DND-41 (cell line): ENCODE measurements at regions not wholly inside any gene's neighbourhood (a gene's known extent, or its start where the extent isn't known, plus 50 kb on each side); places are given as distances from the start of the nearest gene placed in this dataset.

Experiments used
- ATAC-seq: fragments of 200-7000 bp; cut with Tn5 transposase; 3 replicates; pipeline ENCODE4 v1.9.1; 2021; ENCODE audit warnings: low read depth; ENCODE audit not compliant: insufficient read depth
- DNase-seq: peaks from one replicate; pipeline ENCODE4 v3.0.0-alpha.2; 2020
- H2AFZ ChIP-seq: 2 replicates; pipeline ENCODE4 v1.6.0; 2012; ENCODE audit warnings: low read depth, low read length
- H3K27ac ChIP-seq: 2 replicates; pipeline ENCODE4 v1.5.1; 2012; ENCODE audit warnings: low read length, inconsistent platforms
- H3K27me3 ChIP-seq: fragments of 200-600 bp; sonication (generic); 2 replicates; pipeline ENCODE4 v1.6.0; 2012; ENCODE audit warnings: low read length, mild to moderate bottlenecking, inconsistent platforms; ENCODE audit not compliant: insufficient read depth, poor library complexity
- H3K36me3 ChIP-seq: 2 replicates; pipeline ENCODE4 v1.5.1; 2012; ENCODE audit warnings: low read length, inconsistent platforms; ENCODE audit not compliant: insufficient read depth
- H3K4me1 ChIP-seq: 2 replicates; pipeline ENCODE4 v1.5.1; 2012; ENCODE audit warnings: mild to moderate bottlenecking, low read length; ENCODE audit not compliant: insufficient read depth
- H3K4me2 ChIP-seq: 2 replicates; pipeline ENCODE4 v1.6.0; 2012; ENCODE audit warnings: mild to moderate bottlenecking, moderate library complexity, low read length, inconsistent platforms; ENCODE audit not compliant: insufficient read depth
- H3K4me3 ChIP-seq, 2 experiments: fragments of 200-600 bp in 1 of 2; shearing (Covaris generic) in 1 of 2; 2 replicates each; pipeline ENCODE4 v1.5.1; 2012 to 2016; ENCODE audit warnings: inconsistent platforms in 2 of 2, low read length in 2 of 2, mild to moderate bottlenecking in 2 of 2, low read depth in 1 of 2, moderate library complexity in 1 of 2
- H3K79me2 ChIP-seq: 2 replicates; pipeline ENCODE4 v1.6.0; 2012; ENCODE audit warnings: low read length, inconsistent platforms; ENCODE audit not compliant: insufficient read depth
- H3K9ac ChIP-seq: 2 replicates; pipeline ENCODE4 v1.6.0; 2012; ENCODE audit warnings: low read depth, mild to moderate bottlenecking, inconsistent platforms, low read length, moderate library complexity
- H3K9me3 ChIP-seq: 2 replicates; pipeline ENCODE4 v1.5.1; 2012; ENCODE audit warnings: low read length, moderate library complexity, mild to moderate bottlenecking, inconsistent platforms; ENCODE audit not compliant: insufficient read depth, severe bottlenecking
- H4K20me1 ChIP-seq: 2 replicates; pipeline ENCODE4 v1.6.0; 2012; ENCODE audit warnings: low read length; ENCODE audit not compliant: insufficient read depth
- EZH2 ChIP-seq: IDR thresholded peaks from 3 replicates; pipeline ENCODE4 v1.6.1; 2012; ENCODE audit warnings: borderline replicate concordance, low read depth, mild to moderate bottlenecking, moderate library complexity, low read length, inconsistent platforms; ENCODE audit not compliant: severe bottlenecking
- TF ChIP-seq, protein P1 (sequence below): IDR thresholded peaks from 2 replicates; pipeline ENCODE4 v1.5.1; 2012; ENCODE audit warnings: borderline replicate concordance, low read length, moderate library complexity, mild to moderate bottlenecking; ENCODE audit not compliant: poor library complexity, severe bottlenecking; ENCODE audit errors: extremely low read depth

DNA sequence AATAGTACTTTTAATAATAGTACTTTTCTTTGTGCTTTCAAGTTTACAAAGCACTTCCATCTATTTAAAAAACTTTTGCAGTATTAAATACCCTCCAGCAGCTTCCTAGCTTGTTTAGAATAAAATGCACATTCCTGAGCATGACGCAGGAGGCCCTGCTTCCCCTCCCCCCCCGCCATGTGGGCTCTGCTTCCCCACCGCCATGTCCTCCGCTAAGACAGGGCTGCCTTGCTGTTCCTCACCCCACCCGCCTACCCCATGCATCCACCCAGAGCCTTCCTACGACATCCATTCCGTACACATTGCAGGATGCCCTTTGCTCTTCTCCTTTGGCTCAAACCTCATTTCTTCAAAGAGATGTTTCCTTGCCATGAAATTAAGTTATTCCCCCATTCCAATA lies 205.9 kb upstream of the MSX2 start:
- no peaks in the 10 kb centered on the region for H3K79me2 ChIP-seq
- no peaks in the 10 kb centered on the region for H3K9me3 ChIP-seq
- no peaks in the 10 kb centered on the region for H3K27me3 ChIP-seq
- DNase-seq (no peak), ATAC-seq (no peak)
- H3K4me1 ChIP-seq: no peaks in the 10 kb centered on the region
- no peaks in the 10 kb centered on the region for H3K36me3 ChIP-seq
- no peak overlapping the region for H3K9ac ChIP-seq
- H3K27ac ChIP-seq: no peak overlapping the region
- H4K20me1 ChIP-seq: no peaks in the 10 kb centered on the region
- H3K4me3 ChIP-seq: no peak overlapping the region
- H3K4me2 ChIP-seq: no peak overlapping the region
- no peak overlapping the region for H2AFZ ChIP-seq
- TF ChIP-seq, protein P1, sequence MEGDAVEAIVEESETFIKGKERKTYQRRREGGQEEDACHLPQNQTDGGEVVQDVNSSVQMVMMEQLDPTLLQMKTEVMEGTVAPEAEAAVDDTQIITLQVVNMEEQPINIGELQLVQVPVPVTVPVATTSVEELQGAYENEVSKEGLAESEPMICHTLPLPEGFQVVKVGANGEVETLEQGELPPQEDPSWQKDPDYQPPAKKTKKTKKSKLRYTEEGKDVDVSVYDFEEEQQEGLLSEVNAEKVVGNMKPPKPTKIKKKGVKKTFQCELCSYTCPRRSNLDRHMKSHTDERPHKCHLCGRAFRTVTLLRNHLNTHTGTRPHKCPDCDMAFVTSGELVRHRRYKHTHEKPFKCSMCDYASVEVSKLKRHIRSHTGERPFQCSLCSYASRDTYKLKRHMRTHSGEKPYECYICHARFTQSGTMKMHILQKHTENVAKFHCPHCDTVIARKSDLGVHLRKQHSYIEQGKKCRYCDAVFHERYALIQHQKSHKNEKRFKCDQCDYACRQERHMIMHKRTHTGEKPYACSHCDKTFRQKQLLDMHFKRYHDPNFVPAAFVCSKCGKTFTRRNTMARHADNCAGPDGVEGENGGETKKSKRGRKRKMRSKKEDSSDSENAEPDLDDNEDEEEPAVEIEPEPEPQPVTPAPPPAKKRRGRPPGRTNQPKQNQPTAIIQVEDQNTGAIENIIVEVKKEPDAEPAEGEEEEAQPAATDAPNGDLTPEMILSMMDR: no peak
- TF ChIP-seq EZH2: no peak

DNA sequence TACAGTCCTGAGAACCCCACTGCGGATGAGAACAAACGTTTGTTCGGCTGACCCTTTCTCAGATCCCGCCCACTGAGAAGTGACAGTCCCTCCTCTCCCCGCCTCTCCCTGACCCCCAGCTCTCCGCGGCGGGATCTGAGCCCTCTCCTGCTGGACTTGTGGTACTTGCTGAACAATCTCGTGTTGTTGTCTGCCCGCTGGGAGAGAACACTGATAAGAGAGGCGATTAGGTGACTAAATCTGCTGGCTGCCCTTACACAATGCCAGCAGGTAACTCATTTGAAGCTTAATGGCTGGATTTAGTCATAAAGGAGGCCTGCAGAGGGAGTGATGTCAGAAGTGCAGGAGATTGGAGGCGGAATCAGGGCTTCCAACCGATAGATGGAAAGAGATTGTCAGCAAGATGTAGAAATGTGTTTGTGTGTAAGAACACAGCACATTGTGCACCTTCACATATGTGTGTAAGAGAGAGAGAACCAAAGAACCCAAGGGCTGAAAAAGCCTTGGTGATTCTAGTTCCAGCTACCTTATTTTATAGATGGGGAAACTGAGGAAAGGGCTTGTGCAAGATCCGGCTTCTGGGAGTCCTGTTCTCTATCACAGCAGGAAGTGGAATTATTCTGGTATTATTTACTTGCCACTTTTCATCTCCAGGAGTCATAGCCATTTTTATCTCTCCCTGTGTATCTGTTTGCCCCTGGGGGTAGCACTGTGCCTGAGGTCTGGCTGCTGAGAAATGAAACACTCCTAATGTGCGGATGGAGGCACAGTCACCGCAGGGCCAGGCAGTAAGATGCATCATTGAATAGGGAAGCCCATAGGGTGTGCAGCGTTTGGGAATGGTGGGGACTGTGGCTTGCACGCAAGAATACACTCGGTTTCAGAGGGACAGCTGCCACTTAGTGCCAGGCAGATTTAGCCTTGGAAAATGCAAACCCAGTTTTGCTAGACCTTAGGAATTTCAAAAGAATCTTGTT lies 203.7 kb upstream of the MSX2 start:
- ATAC-seq (no peak), DNase-seq (no peak)
- Histone ChIP-seq H4K20me1 (no peaks in the 10 kb centered on the region), H3K9ac (no peak overlapping the region), H3K27me3 (no peaks in the 10 kb centered on the region), H3K4me3 (no peak overlapping the region), H3K27ac (no peak overlapping the region), H2AFZ (no peak overlapping the region), H3K4me2 (no peak overlapping the region), H3K4me1 (no peaks in the 10 kb centered on the region), H3K79me2 (no peaks in the 10 kb centered on the region), H3K36me3 (no peaks in the 10 kb centered on the region), H3K9me3 (no peaks in the 10 kb centered on the region)
- TF ChIP-seq EZH2: no peak
- TF ChIP-seq, protein P1: no peak

DNA sequence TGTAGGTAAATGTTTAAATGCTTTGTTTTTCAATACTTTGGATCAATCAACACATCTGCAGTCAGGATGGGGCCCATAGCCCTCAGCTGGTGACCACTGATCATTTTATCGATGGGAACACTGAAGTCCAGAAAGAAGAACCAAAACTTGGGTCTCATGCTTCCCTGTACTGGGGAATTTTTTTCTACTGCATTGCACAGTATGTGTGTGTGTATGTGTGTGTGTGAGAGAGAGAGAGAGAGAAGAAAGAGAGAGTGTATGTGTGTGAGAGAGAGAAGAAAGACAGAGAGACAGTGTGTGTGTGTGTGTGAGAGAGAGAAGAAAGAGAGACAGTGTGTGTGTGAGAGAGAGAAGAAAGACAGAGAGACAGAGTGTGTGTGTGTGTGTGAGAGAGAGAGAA lies 202.9 kb upstream of the MSX2 start:
- Histone ChIP-seq H3K4me2 (no peak overlapping the region), H3K79me2 (no peaks in the 10 kb centered on the region), H3K9ac (no peak overlapping the region), H3K9me3 (no peaks in the 10 kb centered on the region), H3K4me3 (no peak overlapping the region), H3K36me3 (no peaks in the 10 kb centered on the region), H2AFZ (no peak overlapping the region), H3K27me3 (no peaks in the 10 kb centered on the region), H4K20me1 (no peaks in the 10 kb centered on the region), H3K4me1 (no peaks in the 10 kb centered on the region), H3K27ac (no peak overlapping the region)
- no peak for ATAC-seq
- DNase-seq: no peak
- TF ChIP-seq, protein P1: no peak
- no peak for TF ChIP-seq EZH2
